Osteoblast (primary cell): ENCODE measurements at regions not wholly inside any gene's neighbourhood (a gene's known extent, or its start where the extent isn't known, plus 50 kb on each side); places are given as distances from the start of the nearest gene placed in this dataset.

Experiments
- DNase-seq: peaks from one replicate; pipeline ENCODE4 v3.0.0; 2011; ENCODE audit warnings: low spot score, mixed read lengths; ENCODE audit not compliant: insufficient read length; ENCODE audit errors: missing footprints
- H2AFZ ChIP-seq: 2 replicates; pipeline ENCODE4 v1.6.0; 2011; ENCODE audit warnings: mild to moderate bottlenecking, low read length
- H3K27ac ChIP-seq: 2 replicates; pipeline ENCODE4 v1.5.1; 2011; ENCODE audit warnings: mild to moderate bottlenecking, low read depth, low read length, moderate library complexity
- H3K27me3 ChIP-seq: 2 replicates; pipeline ENCODE4 v1.6.0; 2012; ENCODE audit warnings: mild to moderate bottlenecking, control low read depth, inconsistent platforms, low read length, moderate library complexity; ENCODE audit not compliant: insufficient read depth
- H3K36me3 ChIP-seq: 2 replicates; pipeline ENCODE4 v1.5.1; 2011; ENCODE audit warnings: mild to moderate bottlenecking, low read length, control low read depth, moderate library complexity; ENCODE audit not compliant: insufficient read depth
- H3K4me1 ChIP-seq: 2 replicates; pipeline ENCODE4 v1.5.1; 2011; ENCODE audit warnings: mild to moderate bottlenecking, low read length, control low read depth, moderate library complexity; ENCODE audit not compliant: insufficient read depth
- H3K4me2 ChIP-seq: 2 replicates; pipeline ENCODE4 v1.6.0; 2011; ENCODE audit warnings: mild to moderate bottlenecking, low read length; ENCODE audit not compliant: insufficient read depth
- H3K4me3 ChIP-seq: fragments of 200-600 bp; sonication (generic); 3 replicates; pipeline ENCODE4 v1.5.1; 2012; ENCODE audit warnings: mild to moderate bottlenecking, low read length, inconsistent platforms; ENCODE audit not compliant: insufficient read depth
- H3K79me2 ChIP-seq: 2 replicates; pipeline ENCODE4 v1.6.0; 2012; ENCODE audit warnings: mild to moderate bottlenecking, low read length, control low read depth, inconsistent platforms; ENCODE audit not compliant: insufficient read depth
- H3K9me3 ChIP-seq: 2 replicates; pipeline ENCODE4 v1.5.1; 2011; ENCODE audit warnings: low read depth, low read length, control low read depth
- H4K20me1 ChIP-seq: 2 replicates; pipeline ENCODE4 v1.6.0; 2012; ENCODE audit warnings: mild to moderate bottlenecking, low read length, control low read depth; ENCODE audit not compliant: insufficient read depth
- TF ChIP-seq, protein P1 (sequence below): IDR thresholded peaks from 2 replicates; pipeline ENCODE4 v1.5.1; 2011; ENCODE audit warnings: mild to moderate bottlenecking, low read depth, low read length, moderate library complexity; ENCODE audit errors: extremely low read depth

DNA sequence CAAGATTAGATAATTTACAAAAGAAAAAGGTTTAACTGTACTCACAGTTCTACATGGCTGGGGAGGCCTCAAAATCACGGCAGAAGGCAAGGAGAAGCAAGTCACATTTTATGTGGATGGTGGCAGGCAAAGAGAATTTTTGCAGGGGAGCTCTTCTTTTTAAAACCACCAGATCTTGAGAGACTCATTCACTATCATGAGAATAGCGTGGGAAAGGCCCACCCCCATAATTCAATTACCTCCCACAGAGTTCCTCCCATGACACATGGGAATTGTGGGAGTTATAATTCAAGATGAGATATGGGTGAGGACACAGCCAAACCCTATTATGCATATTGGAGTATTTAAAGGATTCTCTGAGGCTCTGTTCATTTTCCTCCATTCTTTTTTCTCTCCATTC lies 138.7 kb upstream of the CADM2 start:
- peaks cover 2% of the 10 kb centered on the region for H3K9me3 ChIP-seq
- H3K4me3 ChIP-seq, result no peak overlapping the region
- no peaks in the 10 kb centered on the region for H3K27me3 ChIP-seq
- TF ChIP-seq, protein P1, sequence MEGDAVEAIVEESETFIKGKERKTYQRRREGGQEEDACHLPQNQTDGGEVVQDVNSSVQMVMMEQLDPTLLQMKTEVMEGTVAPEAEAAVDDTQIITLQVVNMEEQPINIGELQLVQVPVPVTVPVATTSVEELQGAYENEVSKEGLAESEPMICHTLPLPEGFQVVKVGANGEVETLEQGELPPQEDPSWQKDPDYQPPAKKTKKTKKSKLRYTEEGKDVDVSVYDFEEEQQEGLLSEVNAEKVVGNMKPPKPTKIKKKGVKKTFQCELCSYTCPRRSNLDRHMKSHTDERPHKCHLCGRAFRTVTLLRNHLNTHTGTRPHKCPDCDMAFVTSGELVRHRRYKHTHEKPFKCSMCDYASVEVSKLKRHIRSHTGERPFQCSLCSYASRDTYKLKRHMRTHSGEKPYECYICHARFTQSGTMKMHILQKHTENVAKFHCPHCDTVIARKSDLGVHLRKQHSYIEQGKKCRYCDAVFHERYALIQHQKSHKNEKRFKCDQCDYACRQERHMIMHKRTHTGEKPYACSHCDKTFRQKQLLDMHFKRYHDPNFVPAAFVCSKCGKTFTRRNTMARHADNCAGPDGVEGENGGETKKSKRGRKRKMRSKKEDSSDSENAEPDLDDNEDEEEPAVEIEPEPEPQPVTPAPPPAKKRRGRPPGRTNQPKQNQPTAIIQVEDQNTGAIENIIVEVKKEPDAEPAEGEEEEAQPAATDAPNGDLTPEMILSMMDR, result no peak
- H2AFZ ChIP-seq, result no peak overlapping the region
- no peak overlapping the region for H3K4me2 ChIP-seq
- no peaks in the 10 kb centered on the region for H3K79me2 ChIP-seq
- no peaks in the 10 kb centered on the region for H4K20me1 ChIP-seq
- no peak overlapping the region for H3K27ac ChIP-seq
- H3K4me1 ChIP-seq, result no peaks in the 10 kb centered on the region
- no peak for DNase-seq
- no peaks in the 10 kb centered on the region for H3K36me3 ChIP-seq

DNA sequence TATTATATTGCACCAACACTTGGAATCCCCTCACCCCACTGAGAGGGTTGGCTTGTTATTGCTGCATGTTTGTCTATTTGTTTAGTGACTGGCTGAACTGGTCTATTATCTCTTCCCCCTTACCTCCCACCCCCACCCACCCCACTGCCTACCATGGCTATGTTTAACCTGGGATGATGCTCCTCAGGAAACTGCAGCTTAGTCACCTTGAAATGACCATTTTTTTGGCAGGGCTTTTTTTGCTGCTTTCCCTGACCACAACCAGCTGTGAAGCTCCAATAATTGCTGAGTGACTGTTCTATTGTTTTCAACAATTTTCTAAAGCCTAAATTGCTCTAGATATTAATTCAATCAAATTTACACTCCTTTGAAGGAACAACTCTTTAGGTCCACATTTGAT lies 137.9 kb upstream of the CADM2 start:
- Histone ChIP-seq H3K27me3 (no peaks in the 10 kb centered on the region), H3K4me2 (no peak overlapping the region), H4K20me1 (no peaks in the 10 kb centered on the region), H2AFZ (no peak overlapping the region), H3K4me1 (no peaks in the 10 kb centered on the region), H3K4me3 (no peak overlapping the region), H3K79me2 (no peaks in the 10 kb centered on the region), H3K27ac (no peak overlapping the region), H3K9me3 (peaks cover 2% of the 10 kb centered on the region), H3K36me3 (no peaks in the 10 kb centered on the region)
- no peak for DNase-seq
- TF ChIP-seq, protein P1, result no peak

DNA sequence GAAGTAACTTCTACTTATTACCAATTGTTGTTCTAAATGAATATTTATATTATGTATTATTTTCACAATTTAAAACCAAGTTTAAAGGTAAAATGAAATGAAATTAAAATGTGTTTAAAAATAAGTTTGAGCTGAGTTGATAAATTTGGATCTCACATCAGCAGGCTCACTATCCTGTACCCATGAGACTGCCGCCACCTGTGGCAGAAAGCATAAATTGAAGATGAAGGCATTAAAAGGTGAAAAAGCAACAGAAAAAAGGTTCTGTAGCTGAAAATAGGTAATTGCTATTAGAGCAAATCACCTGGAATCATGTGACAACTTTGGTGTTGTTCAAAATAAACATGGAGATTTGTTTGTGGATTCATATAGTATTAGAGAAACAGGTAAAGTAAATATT lies 133.0 kb upstream of the CADM2 start:
- peaks cover 2% of the 10 kb centered on the region for H3K9me3 ChIP-seq
- no peak for DNase-seq
- H3K4me1 ChIP-seq, result no peaks in the 10 kb centered on the region
- no peak overlapping the region for H3K4me3 ChIP-seq
- no peaks in the 10 kb centered on the region for H4K20me1 ChIP-seq
- no peak overlapping the region for H3K4me2 ChIP-seq
- no peaks in the 10 kb centered on the region for H3K79me2 ChIP-seq
- TF ChIP-seq, protein P1, result no peak
- H2AFZ ChIP-seq, result no peak overlapping the region
- no peak overlapping the region for H3K27ac ChIP-seq
- no peaks in the 10 kb centered on the region for H3K27me3 ChIP-seq
- no peaks in the 10 kb centered on the region for H3K36me3 ChIP-seq

DNA sequence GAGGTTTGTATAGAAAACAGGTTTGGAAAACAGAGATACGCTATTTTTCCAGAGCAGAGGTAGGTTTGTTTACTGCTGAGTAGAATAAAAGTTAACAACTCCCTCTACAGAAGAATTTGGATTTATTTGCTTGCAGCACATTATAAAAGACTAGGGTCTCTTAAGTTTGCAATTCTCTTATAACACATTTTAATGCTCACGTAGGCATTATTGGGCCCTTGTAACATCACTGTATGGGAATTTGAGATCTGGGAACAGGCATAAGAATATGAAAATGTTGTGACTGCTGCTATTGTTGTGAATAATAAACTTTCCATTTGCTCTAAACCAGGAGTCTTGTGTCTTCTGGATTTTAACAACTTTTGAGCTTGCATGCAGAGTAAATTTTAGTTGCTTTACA lies 128.3 kb upstream of the CADM2 start:
- TF ChIP-seq, protein P1, result no peak

More for the DNA sequence above, 128.3 kb upstream of the CADM2 start:
- Histone ChIP-seq H3K79me2 (no peaks in the 10 kb centered on the region), H3K4me2 (no peak overlapping the region), H4K20me1 (no peaks in the 10 kb centered on the region), H2AFZ (no peak overlapping the region), H3K4me3 (no peak overlapping the region), H3K27ac (no peak overlapping the region), H3K9me3 (no peaks in the 10 kb centered on the region), H3K27me3 (no peaks in the 10 kb centered on the region), H3K4me1 (no peaks in the 10 kb centered on the region), H3K36me3 (no peaks in the 10 kb centered on the region)
- DNase-seq, result no peak
